Heart left ventricle (tissue), 13 donors: ENCODE measurements at regions not wholly inside any gene's neighbourhood (a gene's known extent, or its start where the extent isn't known, plus 50 kb on each side); places are given as distances from the start of the nearest gene placed in this dataset.

Source experiments
- POLR2A ChIP-seq, 2 donors: fragments of 450-650 bp; IDR thresholded peaks; one replicate each; pipeline ENCODE4 v1.6.1; 2017; ENCODE audit warnings: antibody characterized with exemption in 2 of 2, mild to moderate bottlenecking in 2 of 2, moderate library complexity in 2 of 2
- TF ChIP-seq, protein P1 (sequence below), 12 donors: fragments of 200-600 bp; sonication (generic) in 4 of 12; IDR thresholded peaks; one replicate each; pipeline versions ENCODE4 v1.5.0 to v1.8.0; 2018 to 2022; ENCODE audit warnings: antibody characterized with exemption in 12 of 12, mild to moderate bottlenecking in 5 of 12
- donor health status: ischemic (EF 13 %, LVEDD 7.1; RV severe dilation, severe dysfunction).
- donor health status: DM: no; HTN: yes; CAD: no.
- donor health status: DM: no; HTN: no; CAD: no.
- donor health status: ischemic (EF 25% LVEDD 6.9; RV normal size, moderate dysfunction).
- donor health status: ischemic (EF 25% LVEDD 5.7; RV mildly dilated, moderate dysfunction).
- donor health status: ischemic (EF 35%, LVEDD 5.7; RV mildly dilated, moderate dysfunction).
- donor health status: nonischemic (EF 11% LVEDD 7.7; RV severe dilation, severe dysfunction).
- donor health status: DM: yes; HTN: yes; CAD: no.
- donor health status: PGD.
- donor health status: ischemic (EF 29% LVEDD 5.4; RV normal size, mild dysfunction).
- donor health status: nonischemic (EF 23%, LVEDD 6.1; RV moderate dilation, normal function).

DNA sequence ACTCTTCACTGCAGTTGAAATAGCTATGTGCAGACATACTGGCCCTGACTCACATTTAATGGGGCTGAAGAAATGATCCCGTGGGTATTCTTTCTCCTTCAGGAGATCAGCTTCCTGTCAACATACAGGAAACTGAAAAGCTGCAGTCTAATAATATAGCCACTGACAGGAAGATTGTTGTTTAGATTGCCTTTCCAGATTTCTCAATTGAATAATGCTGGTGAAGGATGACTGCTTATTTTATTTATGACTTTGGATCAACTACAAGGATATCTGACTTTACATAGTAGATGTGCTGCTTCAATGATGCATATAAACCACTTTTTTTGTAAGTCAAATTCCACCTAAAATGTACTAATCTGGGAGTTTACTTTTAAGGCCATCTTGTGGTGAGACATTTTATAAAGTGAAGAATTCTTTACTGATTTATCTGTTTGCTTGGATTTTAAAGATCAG, 93.4 kb upstream of the MAP4K3 start:
- TF ChIP-seq, protein P1, sequence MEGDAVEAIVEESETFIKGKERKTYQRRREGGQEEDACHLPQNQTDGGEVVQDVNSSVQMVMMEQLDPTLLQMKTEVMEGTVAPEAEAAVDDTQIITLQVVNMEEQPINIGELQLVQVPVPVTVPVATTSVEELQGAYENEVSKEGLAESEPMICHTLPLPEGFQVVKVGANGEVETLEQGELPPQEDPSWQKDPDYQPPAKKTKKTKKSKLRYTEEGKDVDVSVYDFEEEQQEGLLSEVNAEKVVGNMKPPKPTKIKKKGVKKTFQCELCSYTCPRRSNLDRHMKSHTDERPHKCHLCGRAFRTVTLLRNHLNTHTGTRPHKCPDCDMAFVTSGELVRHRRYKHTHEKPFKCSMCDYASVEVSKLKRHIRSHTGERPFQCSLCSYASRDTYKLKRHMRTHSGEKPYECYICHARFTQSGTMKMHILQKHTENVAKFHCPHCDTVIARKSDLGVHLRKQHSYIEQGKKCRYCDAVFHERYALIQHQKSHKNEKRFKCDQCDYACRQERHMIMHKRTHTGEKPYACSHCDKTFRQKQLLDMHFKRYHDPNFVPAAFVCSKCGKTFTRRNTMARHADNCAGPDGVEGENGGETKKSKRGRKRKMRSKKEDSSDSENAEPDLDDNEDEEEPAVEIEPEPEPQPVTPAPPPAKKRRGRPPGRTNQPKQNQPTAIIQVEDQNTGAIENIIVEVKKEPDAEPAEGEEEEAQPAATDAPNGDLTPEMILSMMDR (IDR thresholded peaks at IDR 0.05) = peak in 1 of 12 donors; percentile 18
- no peak for TF ChIP-seq POLR2A (IDR thresholded peaks at IDR 0.05)
